Liver (tissue), 8 donors: ENCODE measurements at regions not wholly inside any gene's neighbourhood (a gene's known extent, or its start where the extent isn't known, plus 50 kb on each side); places are given as distances from the start of the nearest gene placed in this dataset.

Experiments
- DNase-seq: peaks from one replicate; pipeline ENCODE4 v3.0.0-alpha.2; 2017; ENCODE audit warnings: low spot score
- H3K27ac ChIP-seq, 2 donors: one replicate each; pipeline ENCODE4 v1.7.0; 2013; ENCODE audit warnings: inconsistent platforms in 2 of 2, low read length in 2 of 2, control low read depth in 1 of 2, low read depth in 1 of 2, mild to moderate bottlenecking in 1 of 2
- H3K27me3 ChIP-seq, 4 donors: one replicate each; pipeline versions ENCODE4 v1.6.1 to v1.7.0; 2013; ENCODE audit warnings: low read length in 3 of 4, inconsistent platforms in 1 of 4, mild to moderate bottlenecking in 1 of 4, moderate library complexity in 1 of 4; ENCODE audit not compliant: control insufficient read depth in 4 of 4, insufficient read depth in 4 of 4
- H3K36me3 ChIP-seq, 4 donors: one replicate each; pipeline versions ENCODE4 v1.6.1 to v1.7.0; 2013; ENCODE audit warnings: low read length in 3 of 4, mild to moderate bottlenecking in 3 of 4, low read depth in 1 of 4, moderate library complexity in 1 of 4; ENCODE audit not compliant: control insufficient read depth in 4 of 4, insufficient read depth in 3 of 4
- H3K4me1 ChIP-seq, 4 donors: one replicate each; pipeline versions ENCODE4 v1.6.1 to v1.7.0; 2013; ENCODE audit warnings: low read length in 3 of 4, mild to moderate bottlenecking in 3 of 4, moderate library complexity in 1 of 4; ENCODE audit not compliant: control insufficient read depth in 4 of 4, insufficient read depth in 4 of 4
- H3K4me3 ChIP-seq, 3 donors: one replicate each; pipeline versions ENCODE4 v1.6.1 to v1.7.0; 2013; ENCODE audit warnings: low read length in 3 of 3, control low read depth in 1 of 3, low read depth in 1 of 3, mild to moderate bottlenecking in 1 of 3
- H3K9ac ChIP-seq, 2 donors: one replicate each; pipeline ENCODE4 v1.7.0; 2013; ENCODE audit warnings: low read length in 2 of 2, mild to moderate bottlenecking in 2 of 2, moderate library complexity in 2 of 2, control low read depth in 1 of 2, low read depth in 1 of 2
- H3K9me3 ChIP-seq, 4 donors: one replicate each; pipeline versions ENCODE4 v1.6.1 to v1.7.0; 2013; ENCODE audit warnings: low read length in 3 of 4; ENCODE audit not compliant: control insufficient read depth in 4 of 4
- ATF3 ChIP-seq: IDR thresholded peaks from 2 replicates; pipeline ENCODE4 v1.6.1; 2016; ENCODE audit warnings: antibody characterized with exemption
- CTCF ChIP-seq: fragments of 150-350 bp; IDR thresholded peaks from 2 replicates; pipeline ENCODE4 v1.5.1; 2017; ENCODE audit warnings: improper control_type of control experiment, low read depth, low read length; ENCODE audit not compliant: missing input control
- EGR1 ChIP-seq, 2 donors: IDR thresholded peaks; 2 replicates each; pipeline ENCODE4 v1.6.1; 2016 to 2018; ENCODE audit warnings: antibody characterized with exemption in 2 of 2, low read depth in 2 of 2
- FOXA1 ChIP-seq: IDR thresholded peaks from 2 replicates; pipeline ENCODE4 v1.6.1; 2016; ENCODE audit warnings: antibody characterized with exemption
- HNF4A ChIP-seq, 2 donors: conservative IDR thresholded peaks; 2 replicates each; pipeline ENCODE4 v1.6.1; 2016; ENCODE audit warnings: antibody characterized with exemption in 2 of 2, mild to moderate bottlenecking in 2 of 2
- HNF4G ChIP-seq: IDR thresholded peaks from 2 replicates; pipeline ENCODE4 v1.6.1; 2016; ENCODE audit warnings: antibody characterized with exemption
- JUND ChIP-seq, 2 donors: IDR thresholded peaks; 2 replicates each; pipeline ENCODE4 v1.6.1; 2016; ENCODE audit warnings: antibody characterized with exemption in 2 of 2
- MAX ChIP-seq: IDR thresholded peaks from 2 replicates; pipeline ENCODE4 v1.6.1; 2016; ENCODE audit warnings: antibody characterized with exemption
- REST ChIP-seq: IDR thresholded peaks from 2 replicates; pipeline ENCODE4 v1.6.1; 2016; ENCODE audit warnings: antibody characterized with exemption, mild to moderate bottlenecking
- SP1 ChIP-seq: IDR thresholded peaks from 2 replicates; pipeline ENCODE4 v1.6.1; 2018; ENCODE audit warnings: antibody characterized with exemption, mild to moderate bottlenecking
- TAF1 ChIP-seq: conservative IDR thresholded peaks from 2 replicates; pipeline ENCODE4 v1.6.1; 2016; ENCODE audit warnings: antibody characterized with exemption, mild to moderate bottlenecking
- ZBTB33 ChIP-seq: IDR thresholded peaks from 2 replicates; pipeline ENCODE4 v1.6.1; 2016; ENCODE audit warnings: antibody characterized with exemption
- WGBS: extraction: QIAGEN DNeasy Blood & Tissue Kit; methylation state at CpG from one replicate; pipeline ENCODE4 v1.1.7; 2013; 5-methylcytosine and 5-hydroxymethylcytosine counted together
- donor health status: healthy.
- donor health status: healthy.
- donor health status: healthy.
- donor health status: healthy.
- donor health status: healthy.

GRCh38 chr3:28816017-28816416 lies 464.9 kb upstream of the RBMS3 start:
- no peaks in the 10 kb centered on the region for H3K4me1 ChIP-seq
- no peak for DNase-seq
- no peak overlapping the region for H3K9ac ChIP-seq
- TF ChIP-seq MAX (no peak), TAF1 (no peak), REST (no peak), HNF4G (no peak), SP1 (no peak), ZBTB33 (no peak), ATF3 (no peak), JUND (IDR thresholded peaks at IDR 0.05) (no peak), HNF4A (conservative IDR thresholded peaks at IDR 0.05) (no peak), FOXA1 (no peak), EGR1 (IDR thresholded peaks at IDR 0.05; ENCODE audit: low read depth in 2 of 2) (no peak)
- no peaks in the 10 kb centered on the region for H3K27me3 ChIP-seq
- no peaks in the 10 kb centered on the region for H3K36me3 ChIP-seq
- H3K27ac ChIP-seq = no peak overlapping the region
- H3K9me3 ChIP-seq = peaks cover 0 to 3% (median 0%) of the 10 kb centered on the region in 4 donors
- no peak overlapping the region for H3K4me3 ChIP-seq

GRCh38 chr3:28824316-28824715 lies 456.6 kb upstream of the RBMS3 start:
- DNase-seq = no peak
- H3K36me3 ChIP-seq = no peaks in the 10 kb centered on the region
- H3K9ac ChIP-seq = no peak overlapping the region
- H3K27ac ChIP-seq = no peak overlapping the region
- H3K4me1 ChIP-seq = no peaks in the 10 kb centered on the region
- H3K4me3 ChIP-seq = no peak overlapping the region
- TF ChIP-seq CTCF = no peak
- 68% methylated on average over 1 of the region's 1 CpG for WGBS
- no peaks in the 10 kb centered on the region for H3K27me3 ChIP-seq
- H3K9me3 ChIP-seq = peaks cover 0 to 3% (median 0%) of the 10 kb centered on the region in 4 donors
